Ovary (tissue), 3 donors: ENCODE measurements at regions not wholly inside any gene's neighbourhood (a gene's known extent, or its start where the extent isn't known, plus 50 kb on each side); places are given as distances from the start of the nearest gene placed in this dataset.

Source experiments
- CTCF ChIP-seq, 3 donors: fragments of 450-650 bp in 2 of 3; fragments of 200-600 bp in 1 of 3; IDR thresholded peaks; one replicate each; pipeline versions ENCODE4 v1.5.1 to v1.8.0; 2016 to 2022; ENCODE audit warnings: antibody characterized with exemption in 3 of 3, mild to moderate bottlenecking in 1 of 3
- POLR2A ChIP-seq: fragments of 450-650 bp; IDR thresholded peaks from one replicate; pipeline ENCODE4 v1.6.1; 2017; ENCODE audit warnings: antibody characterized with exemption, mild to moderate bottlenecking, moderate library complexity
- donor health status: DM: no; HTN: no; CAD: no.

GRCh38 chr4:12875640-12876243, 608.4 kb downstream of the RAB28 start:
- TF ChIP-seq POLR2A: no peak
- no peak for TF ChIP-seq CTCF (IDR thresholded peaks at IDR 0.05)
